ENCODE measurements at regions not wholly inside any gene's neighbourhood (a gene's known extent, or its start where the extent isn't known, plus 50 kb on each side); places are given as distances from the start of the nearest gene placed in this dataset.

GRCh38 chr7:148481147-148481526 lies 109.4 kb upstream of the C7orf33 start:
- TF ChIP-seq MAZ (IDR thresholded peaks at IDR 0.05; ENCODE audit: borderline replicate concordance, low read depth, low read length) = no peak
- no peak for TF ChIP-seq USF2 (IDR thresholded peaks at IDR 0.05)
- no peak for TF ChIP-seq E2F6 (IDR thresholded peaks at IDR 0.05; ENCODE audit: borderline replicate concordance, low read depth)
- TF ChIP-seq KDM5A (IDR thresholded peaks at IDR 0.05) = no peak
- TF ChIP-seq RCOR1 (IDR thresholded peaks at IDR 0.05; ENCODE audit: low read depth, low read length) = no peak
- no peak for TF ChIP-seq POLR2AphosphoS2 (conservative IDR thresholded peaks at IDR 0.05; ENCODE audit: low read length)
- TF ChIP-seq MAX (IDR thresholded peaks at IDR 0.05) = no peak
- TF ChIP-seq CTCF (IDR thresholded peaks at IDR 0.05) = no peak
- no peak for TF ChIP-seq PHF8 (IDR thresholded peaks at IDR 0.05; ENCODE audit: borderline replicate concordance, low read depth)
- no peak for TF ChIP-seq NFE2L2 (conservative IDR thresholded peaks at IDR 0.05; ENCODE audit: low read length)
- no peak for TF ChIP-seq MYC (IDR thresholded peaks at IDR 0.05; ENCODE audit: borderline replicate concordance, low read length)
